Activated naive CD8-positive, alpha-beta T cell (primary cell): ENCODE measurements at regions not wholly inside any gene's neighbourhood (a gene's known extent, or its start where the extent isn't known, plus 50 kb on each side); places are given as distances from the start of the nearest gene placed in this dataset.
"Not testable (repeated sequence)": the region's sequence is repeated elsewhere in the genome, so short reads cannot be mapped to it uniquely, and the experiment has no call there.

Experiments used
- H3K27ac Mint-ChIP-seq: one replicate; pipeline ENCODE4 v1.8.0; 2021; ENCODE audit warnings: mixed read lengths
- H3K27me3 Mint-ChIP-seq: one replicate; pipeline ENCODE4 v1.8.0; 2021; ENCODE audit warnings: mixed read lengths
- H3K36me3 Mint-ChIP-seq: one replicate; pipeline ENCODE4 v1.8.0; 2021; ENCODE audit warnings: mixed read lengths
- H3K4me1 Mint-ChIP-seq: one replicate; pipeline ENCODE4 v1.8.0; 2021; ENCODE audit warnings: low read depth, mixed read lengths
- H3K4me3 Mint-ChIP-seq: one replicate; pipeline ENCODE4 v1.8.0; 2021; ENCODE audit warnings: mild to moderate bottlenecking, mixed read lengths
- H3K9me3 Mint-ChIP-seq: one replicate; pipeline ENCODE4 v1.8.0; 2021; ENCODE audit warnings: low read depth, mixed read lengths

DNA sequence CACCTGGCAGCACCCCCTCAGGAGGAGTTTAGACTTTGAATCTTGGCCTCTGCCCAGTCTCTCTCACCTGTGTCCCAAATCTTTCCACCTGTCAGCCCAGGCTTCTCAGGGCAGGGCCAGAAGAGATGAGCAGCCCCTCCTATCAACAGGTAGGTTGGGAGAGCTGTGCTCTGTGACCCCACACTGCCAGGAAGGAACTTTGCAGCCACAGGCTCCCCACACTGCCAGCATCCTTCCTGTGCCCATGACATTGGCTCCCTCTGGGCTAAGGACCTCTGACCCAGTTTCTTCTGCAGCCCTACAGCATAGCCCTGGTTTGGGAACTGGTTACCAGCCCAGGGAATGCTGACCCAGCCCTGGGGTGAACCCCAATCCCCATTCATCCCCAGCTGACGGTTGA, 115.7 kb upstream of the IQSEC1 start:
- Mint-ChIP-seq H3K36me3 (peaks cover 4% of the 10 kb centered on the region), H3K9me3 (no peaks in the 10 kb centered on the region), H3K4me3 (no peak overlapping the region), H3K27ac (no peak overlapping the region), H3K4me1 (peaks cover 13% of the 10 kb centered on the region), H3K27me3 (peaks cover 5% of the 10 kb centered on the region)

- H3K4me3 Mint-ChIP-seq = no peak overlapping the region
- H3K36me3 Mint-ChIP-seq = peaks cover 4% of the 10 kb centered on the region
- no peaks in the 10 kb centered on the region for H3K9me3 Mint-ChIP-seq
- peaks cover 5% of the 10 kb centered on the region for H3K27me3 Mint-ChIP-seq
- H3K4me1 Mint-ChIP-seq = peaks cover 13% of the 10 kb centered on the region
- no peak overlapping the region for H3K27ac Mint-ChIP-seq
These were observed 115.1 kb upstream of the IQSEC1 start for GRCh38 chr3:13188181-13188779.

DNA sequence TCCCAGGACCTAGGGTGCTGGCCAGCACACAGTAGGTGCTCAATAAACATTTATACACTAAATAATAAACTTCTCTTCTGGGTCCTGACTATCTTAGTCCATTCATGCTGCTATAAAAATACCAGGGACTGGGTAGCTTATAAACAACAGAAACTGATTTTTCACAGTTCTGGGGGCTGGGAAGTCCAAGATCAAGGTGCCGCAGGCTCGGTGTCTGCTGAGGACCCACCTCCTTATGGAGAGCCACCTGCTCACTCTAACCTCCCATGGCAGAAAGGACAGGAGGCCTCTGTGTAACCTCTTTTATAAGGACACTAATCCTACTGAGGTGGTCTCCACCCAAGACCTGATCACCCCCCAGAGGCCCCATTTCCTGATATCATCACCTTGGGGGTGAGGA, 114.4 kb upstream of the IQSEC1 start:
- Mint-ChIP-seq H3K4me3 (no peak overlapping the region), H3K27me3 (peaks cover 5% of the 10 kb centered on the region), H3K27ac (no peak overlapping the region), H3K36me3 (peaks cover 4% of the 10 kb centered on the region), H3K9me3 (no peaks in the 10 kb centered on the region), H3K4me1 (peaks cover 13% of the 10 kb centered on the region)

DNA sequence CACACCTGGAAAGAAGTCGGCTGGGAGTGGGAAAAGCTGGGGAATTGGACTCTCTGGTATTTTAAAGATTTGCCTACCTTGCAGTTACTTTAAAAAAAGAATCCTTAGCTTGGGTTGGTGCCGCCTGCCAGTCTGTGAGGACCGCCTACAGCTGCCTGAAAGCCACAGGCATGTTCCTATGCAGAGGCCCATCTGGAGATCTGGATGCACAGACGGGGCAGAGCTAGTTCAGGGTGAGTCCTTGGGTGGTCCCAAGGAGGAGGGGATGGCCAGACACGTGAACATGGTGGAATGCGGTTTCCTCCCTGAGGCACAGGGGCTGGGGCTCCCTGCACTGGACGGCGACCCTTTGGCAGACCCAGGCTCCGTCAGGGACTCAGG, 113.2 kb upstream of the IQSEC1 start:
- H3K36me3 Mint-ChIP-seq = peaks cover 4% of the 10 kb centered on the region
- H3K4me3 Mint-ChIP-seq = no peak overlapping the region
- H3K4me1 Mint-ChIP-seq = peaks cover 13% of the 10 kb centered on the region
- no peaks in the 10 kb centered on the region for H3K9me3 Mint-ChIP-seq
- no peak overlapping the region for H3K27ac Mint-ChIP-seq
- H3K27me3 Mint-ChIP-seq = peaks cover 5% of the 10 kb centered on the region

- Mint-ChIP-seq H3K27me3 (peaks cover 5% of the 10 kb centered on the region), H3K4me3 (no peak overlapping the region), H3K9me3 (no peaks in the 10 kb centered on the region), H3K36me3 (peaks cover 4% of the 10 kb centered on the region), H3K27ac (no peak overlapping the region), H3K4me1 (peaks cover 13% of the 10 kb centered on the region)
These were observed 112.7 kb upstream of the IQSEC1 start for GRCh38 chr3:13185737-13186434.

DNA sequence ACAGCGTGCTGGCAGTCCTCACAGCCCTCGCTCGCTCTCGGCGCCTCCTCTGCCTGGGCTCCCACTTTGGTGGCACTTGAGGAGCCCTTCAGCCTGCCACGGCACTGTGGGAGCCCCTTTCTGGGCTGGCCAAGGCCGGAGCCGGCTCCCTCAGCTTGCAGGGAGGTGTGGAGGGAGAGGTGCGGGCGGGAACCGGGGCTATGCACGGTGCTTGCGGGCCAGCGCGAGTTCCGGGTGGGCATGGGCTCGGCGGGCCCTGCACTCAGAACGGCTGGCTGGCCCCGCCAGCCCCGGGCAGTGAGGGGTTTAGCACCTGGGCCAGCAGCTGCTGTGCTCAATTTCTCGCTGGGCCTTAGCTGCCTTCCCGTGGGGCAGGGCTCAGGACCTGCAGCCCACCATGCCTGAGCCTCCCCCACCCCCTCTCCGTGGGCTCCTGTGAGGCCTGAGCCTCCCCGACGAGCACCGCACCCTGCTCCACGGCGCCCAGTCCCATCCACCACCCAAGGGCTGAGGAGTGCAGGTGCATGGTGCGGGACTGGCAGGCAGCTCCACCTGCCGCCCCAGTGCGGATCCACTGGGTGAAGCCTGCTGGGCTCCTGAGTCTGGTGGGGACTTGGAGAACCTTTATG, 106.5 kb upstream of the IQSEC1 start:
- H3K27ac Mint-ChIP-seq, H3K36me3 Mint-ChIP-seq, H3K4me1 Mint-ChIP-seq, H3K4me3 Mint-ChIP-seq, H3K27me3 Mint-ChIP-seq: not testable (repeated sequence)
- H3K9me3 Mint-ChIP-seq = peaks cover 14% of the 10 kb centered on the region

- Mint-ChIP-seq H3K36me3 (peaks cover 6% of the 10 kb centered on the region), H3K9me3 (peaks cover 14% of the 10 kb centered on the region), H3K27me3 (no peaks in the 10 kb centered on the region), H3K27ac (no peak overlapping the region), H3K4me1 (no peaks in the 10 kb centered on the region), H3K4me3 (no peak overlapping the region)
These were observed 106.0 kb upstream of the IQSEC1 start for GRCh38 chr3:13179181-13179580.

GRCh38 chr3:13178107-13178506, 104.9 kb upstream of the IQSEC1 start:
- H3K4me3 Mint-ChIP-seq = no peak overlapping the region

DNA sequence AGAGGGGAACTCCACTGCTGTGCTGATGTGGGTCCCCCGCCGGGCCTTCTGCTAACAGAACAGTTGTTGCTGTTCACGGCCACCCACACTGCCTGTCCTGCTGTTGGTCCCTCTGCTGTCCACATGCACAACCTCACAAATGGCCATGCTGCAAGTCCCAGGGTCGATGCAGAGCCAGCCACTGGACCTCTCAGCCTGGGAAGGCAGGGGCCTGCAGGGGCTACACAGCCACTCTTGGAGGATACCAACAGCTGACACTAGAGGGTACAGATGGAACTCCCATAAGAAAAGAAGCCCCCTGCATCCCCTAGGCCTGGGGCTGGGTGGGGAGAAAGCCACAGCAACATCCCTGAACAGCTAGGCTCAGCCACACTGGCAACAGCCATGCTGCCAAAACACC, 104.4 kb upstream of the IQSEC1 start:
- peaks cover 6% of the 10 kb centered on the region for H3K36me3 Mint-ChIP-seq
- H3K27ac Mint-ChIP-seq = no peak overlapping the region
- no peaks in the 10 kb centered on the region for H3K27me3 Mint-ChIP-seq
- H3K9me3 Mint-ChIP-seq = peaks cover 14% of the 10 kb centered on the region
- H3K4me3 Mint-ChIP-seq = no peak overlapping the region
- no peaks in the 10 kb centered on the region for H3K4me1 Mint-ChIP-seq

More at GRCh38 chr3:13178107-13178506, 104.9 kb upstream of the IQSEC1 start:
- Mint-ChIP-seq H3K9me3 (peaks cover 14% of the 10 kb centered on the region), H3K27ac (no peak overlapping the region), H3K36me3 (peaks cover 6% of the 10 kb centered on the region), H3K4me1 (no peaks in the 10 kb centered on the region), H3K27me3 (no peaks in the 10 kb centered on the region)

DNA sequence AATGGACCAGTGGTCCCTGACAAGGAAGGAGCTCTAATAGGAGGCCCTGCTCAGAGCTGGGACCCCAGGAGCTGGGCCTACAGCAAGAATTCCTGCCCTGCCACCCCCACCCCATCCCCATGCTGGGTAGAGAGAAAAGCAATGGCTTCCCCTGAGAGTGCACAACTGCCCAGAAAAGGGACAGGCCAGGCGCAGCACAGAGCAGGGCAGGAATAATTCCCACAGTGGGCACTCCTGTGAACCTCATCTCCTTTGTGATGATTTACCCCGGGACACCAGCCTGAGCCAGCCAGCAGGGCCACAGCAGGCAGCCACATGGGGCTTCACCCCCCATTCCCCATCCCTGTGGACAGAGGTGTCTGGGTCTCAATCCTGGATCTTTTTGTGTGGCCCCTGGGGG, 104.0 kb upstream of the IQSEC1 start:
- Mint-ChIP-seq H3K4me1 (no peaks in the 10 kb centered on the region), H3K9me3 (peaks cover 14% of the 10 kb centered on the region), H3K27ac (no peak overlapping the region), H3K36me3 (peaks cover 6% of the 10 kb centered on the region), H3K4me3 (no peak overlapping the region), H3K27me3 (no peaks in the 10 kb centered on the region)

- no peak overlapping the region for H3K4me3 Mint-ChIP-seq
- no peak overlapping the region for H3K27ac Mint-ChIP-seq
- no peaks in the 10 kb centered on the region for H3K4me1 Mint-ChIP-seq
- H3K9me3 Mint-ChIP-seq = peaks cover 14% of the 10 kb centered on the region
- no peaks in the 10 kb centered on the region for H3K27me3 Mint-ChIP-seq
- peaks cover 6% of the 10 kb centered on the region for H3K36me3 Mint-ChIP-seq
These were observed 103.2 kb upstream of the IQSEC1 start for GRCh38 chr3:13176445-13176844.

DNA sequence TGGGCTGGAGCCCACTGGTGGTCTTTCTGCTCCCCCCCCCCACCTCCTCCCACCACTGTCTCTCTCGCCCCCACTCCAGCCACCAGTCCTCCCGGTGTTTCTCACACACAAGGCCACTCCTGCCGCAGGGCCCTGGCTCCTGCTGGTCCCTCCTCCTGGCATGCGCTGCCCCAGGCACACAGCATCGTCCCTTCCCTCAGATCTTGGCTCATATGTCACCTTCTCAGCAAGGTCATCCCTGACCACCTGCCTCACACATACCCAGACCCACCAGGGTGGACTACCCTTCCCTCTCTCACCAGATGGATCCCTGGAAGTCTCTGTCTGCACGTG, 101.5 kb upstream of the IQSEC1 start:
- H3K9me3 Mint-ChIP-seq = peaks cover 14% of the 10 kb centered on the region
- no peak overlapping the region for H3K27ac Mint-ChIP-seq
- peaks cover 6% of the 10 kb centered on the region for H3K36me3 Mint-ChIP-seq
- H3K4me3 Mint-ChIP-seq = no peak overlapping the region
- H3K4me1 Mint-ChIP-seq = no peaks in the 10 kb centered on the region
- no peaks in the 10 kb centered on the region for H3K27me3 Mint-ChIP-seq

DNA sequence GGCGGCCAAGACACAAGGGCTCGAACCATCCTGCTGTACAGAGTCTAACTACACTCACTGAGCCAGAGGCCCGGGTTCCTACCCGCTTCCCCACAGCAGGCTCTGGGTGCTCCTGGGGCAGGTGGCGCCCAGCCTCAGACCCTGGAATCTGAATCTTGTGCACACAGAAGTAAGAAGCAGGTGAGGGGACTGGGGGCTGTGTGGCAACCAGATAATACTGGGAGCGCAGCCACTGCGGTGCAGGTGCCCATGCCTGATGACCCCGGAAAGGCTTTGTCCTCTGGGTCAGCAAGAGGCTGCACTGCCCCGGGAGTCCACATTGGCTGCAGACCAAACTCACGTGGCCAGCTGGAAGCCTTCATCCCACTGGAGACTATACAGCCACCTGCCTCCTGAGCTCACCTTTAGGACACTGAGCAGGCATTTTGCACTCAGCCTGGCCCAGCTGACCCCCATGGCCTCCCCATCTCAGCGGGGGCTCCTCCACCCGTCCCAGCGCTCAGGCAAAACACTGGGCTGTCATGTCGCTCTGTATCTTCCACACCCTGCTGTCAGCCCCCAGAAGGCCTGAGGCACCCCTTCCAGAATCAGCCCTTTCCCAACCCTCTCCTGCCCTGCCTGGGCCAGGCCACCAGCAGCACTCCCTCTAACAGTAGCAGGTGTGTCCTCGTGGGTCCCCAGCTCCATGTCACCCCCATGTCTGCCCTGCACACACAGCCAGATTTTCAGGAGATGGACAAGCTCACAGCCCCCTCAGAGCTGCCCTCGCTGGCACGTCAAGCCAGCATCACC, 101.0 kb upstream of the IQSEC1 start:
- H3K4me3 Mint-ChIP-seq = no peak overlapping the region
- peaks cover 6% of the 10 kb centered on the region for H3K36me3 Mint-ChIP-seq
- no peaks in the 10 kb centered on the region for H3K4me1 Mint-ChIP-seq
- peaks cover 13% of the 10 kb centered on the region for H3K9me3 Mint-ChIP-seq
- H3K27me3 Mint-ChIP-seq = no peaks in the 10 kb centered on the region
- no peak overlapping the region for H3K27ac Mint-ChIP-seq

GRCh38 chr3:13173186-13173585, 100.0 kb upstream of the IQSEC1 start:
- no peak overlapping the region for H3K27ac Mint-ChIP-seq
- peaks cover 3% of the 10 kb centered on the region for H3K9me3 Mint-ChIP-seq
- no peaks in the 10 kb centered on the region for H3K27me3 Mint-ChIP-seq
- no peak overlapping the region for H3K4me3 Mint-ChIP-seq
- H3K4me1 Mint-ChIP-seq = no peaks in the 10 kb centered on the region
- H3K36me3 Mint-ChIP-seq = no peaks in the 10 kb centered on the region

- Mint-ChIP-seq H3K36me3 (no peaks in the 10 kb centered on the region), H3K9me3 (no peaks in the 10 kb centered on the region), H3K4me3 (no peak overlapping the region), H3K4me1 (no peaks in the 10 kb centered on the region), H3K27ac (no peak overlapping the region), H3K27me3 (no peaks in the 10 kb centered on the region)
These were observed 99.4 kb upstream of the IQSEC1 start for GRCh38 chr3:13172644-13173013.
